ENCODE measurements at regions not wholly inside any gene's neighbourhood (a gene's known extent, or its start where the extent isn't known, plus 50 kb on each side); places are given as distances from the start of the nearest gene placed in this dataset.

DNA sequence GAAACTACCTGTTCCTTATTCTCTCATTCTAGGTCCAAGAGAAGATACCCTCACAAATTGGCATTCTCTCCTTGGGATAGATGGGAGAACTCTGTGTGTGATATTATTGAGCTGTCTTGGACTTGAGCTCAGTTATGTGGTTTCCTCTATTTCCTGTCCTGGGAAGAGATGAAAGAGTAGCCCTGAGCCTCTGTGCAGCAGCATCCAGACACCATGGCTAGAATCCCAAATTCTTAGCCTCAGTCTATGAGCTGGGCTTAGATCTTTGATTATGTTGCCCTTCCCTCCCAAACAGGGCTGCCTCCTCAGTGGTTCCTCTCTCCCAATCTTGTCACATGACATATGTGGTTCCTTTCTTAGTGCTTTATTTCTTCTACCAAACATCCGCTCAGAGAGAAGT lies 290.7 kb downstream of the SPRY2 start:
- no peak for TF ChIP-seq CTCF (IDR thresholded peaks at IDR 0.05)
- TF ChIP-seq POLR2A (IDR thresholded peaks at IDR 0.05), result no peak

All from heart left ventricle (tissue), 13 donors.